Inflammatory macrophage treated with lipopolysaccharide for 4 hours (primary cell): ENCODE measurements at regions not wholly inside any gene's neighbourhood (a gene's known extent, or its start where the extent isn't known, plus 50 kb on each side); places are given as distances from the start of the nearest gene placed in this dataset.

Experiments used
- DNase-seq: peaks from one replicate; pipeline ENCODE4 v3.0.0-alpha.2; 2020

DNA sequence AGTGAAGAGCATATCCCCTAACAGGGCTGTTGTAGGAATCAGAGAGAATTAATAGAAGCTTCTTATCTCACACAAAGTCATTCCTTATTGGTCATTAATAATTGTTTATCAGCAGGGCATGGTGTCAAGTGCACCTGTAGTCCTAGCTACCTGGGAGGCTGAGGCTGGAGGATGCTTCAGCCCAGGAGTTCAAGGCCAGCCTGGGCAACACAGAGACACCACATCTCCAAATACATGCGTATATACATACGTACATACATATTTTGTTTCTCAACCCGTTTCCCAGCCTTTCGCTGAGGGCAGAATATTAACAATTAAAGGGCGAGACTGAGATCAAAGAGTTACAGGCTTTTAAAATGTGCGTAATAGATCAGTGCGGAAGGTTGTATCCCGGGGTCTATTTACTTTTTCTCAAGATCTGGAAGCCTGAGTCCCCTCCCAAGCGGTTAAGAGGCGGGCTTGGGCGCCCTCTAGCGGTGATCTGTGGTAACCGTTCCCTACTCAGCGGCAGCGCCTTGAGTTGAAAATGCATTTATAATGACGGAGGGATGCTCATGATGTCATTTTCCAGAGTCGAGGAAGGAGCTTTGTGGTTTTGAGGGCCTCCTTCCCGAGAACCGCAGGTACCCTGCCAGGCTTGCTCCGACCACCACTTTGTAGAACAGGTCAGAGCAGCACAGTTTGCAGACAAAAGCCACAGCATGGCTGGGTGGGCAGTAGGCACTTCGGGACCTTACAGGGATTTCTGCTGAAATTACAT is 169.6 kb upstream of the GPR12 start:
- DNase-seq: peak; percentile 42

DNA sequence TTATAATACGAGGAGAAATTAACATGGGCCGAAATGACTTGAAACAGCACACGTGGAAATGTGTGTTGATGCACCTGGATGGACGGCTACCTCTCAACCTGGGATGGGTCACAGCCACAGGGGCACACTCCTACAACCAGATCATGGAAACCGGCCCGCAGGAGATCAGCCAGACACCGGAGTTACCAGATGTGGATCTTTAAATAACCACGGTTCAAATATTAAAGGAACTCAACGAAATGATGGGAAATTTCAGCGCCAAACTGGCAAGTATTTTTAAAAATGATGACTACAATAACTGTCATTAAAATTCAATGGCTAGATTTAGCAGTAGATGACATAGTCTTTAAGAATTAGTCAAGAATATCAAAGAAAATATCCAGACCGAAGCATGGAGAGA is 166.9 kb upstream of the GPR12 start:
- no peak for DNase-seq

DNA sequence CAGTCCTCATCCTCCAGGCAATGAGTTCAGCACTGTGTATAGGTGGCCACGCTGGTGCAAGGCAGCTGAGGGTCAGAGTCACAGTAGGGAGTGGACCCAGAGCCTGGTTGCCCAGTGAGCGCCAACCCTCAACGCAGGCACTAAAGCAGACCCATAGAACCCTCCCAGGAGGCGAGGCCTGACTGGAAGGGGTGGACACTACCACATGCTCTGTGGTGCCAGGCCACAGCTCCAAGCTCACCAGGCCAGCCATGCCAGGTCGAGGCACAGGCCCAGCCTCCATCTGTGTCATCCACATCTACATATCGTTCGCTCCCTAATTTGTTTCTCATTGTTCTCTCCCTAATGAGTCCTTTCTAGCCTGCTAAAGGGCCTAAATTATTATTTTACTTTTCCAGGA is 165.8 kb upstream of the GPR12 start:
- no peak for DNase-seq

DNA sequence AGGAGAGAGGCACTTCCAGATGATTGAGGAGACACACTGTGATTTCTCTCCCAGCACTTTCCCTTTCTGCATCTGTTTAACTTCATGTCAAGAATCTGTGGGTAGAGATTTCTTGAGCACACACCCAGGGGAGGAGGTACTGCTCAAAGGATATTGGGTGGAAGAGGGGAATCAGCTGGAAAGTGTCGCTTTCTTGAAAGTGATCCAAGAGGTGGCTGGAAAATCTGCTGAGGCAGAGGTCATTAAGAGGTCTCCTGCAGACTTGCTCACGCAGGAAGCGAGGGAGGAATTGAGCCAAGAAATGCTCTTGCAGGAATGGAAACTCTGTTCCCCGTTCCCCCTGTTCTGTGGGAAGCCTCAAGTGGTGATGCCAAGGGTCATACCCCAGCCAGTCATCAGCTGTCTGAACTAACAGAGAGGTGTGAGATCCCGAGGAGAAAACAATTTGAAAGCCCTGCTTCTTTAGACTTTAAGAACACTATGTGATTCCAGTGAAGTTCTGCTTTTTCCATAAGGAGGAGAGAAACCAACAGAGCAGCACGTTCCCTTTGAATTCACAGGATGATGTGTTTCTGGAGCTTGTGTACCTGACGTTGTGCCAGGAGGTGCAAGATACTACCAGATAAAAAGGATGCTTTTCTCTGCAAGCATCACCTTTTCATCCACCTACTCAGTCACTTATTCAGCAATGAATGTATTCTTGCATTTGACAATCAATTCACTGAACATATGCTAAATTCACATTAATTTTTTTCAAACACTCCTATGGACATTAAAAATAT is 163.4 kb upstream of the GPR12 start:
- no peak for DNase-seq

DNA sequence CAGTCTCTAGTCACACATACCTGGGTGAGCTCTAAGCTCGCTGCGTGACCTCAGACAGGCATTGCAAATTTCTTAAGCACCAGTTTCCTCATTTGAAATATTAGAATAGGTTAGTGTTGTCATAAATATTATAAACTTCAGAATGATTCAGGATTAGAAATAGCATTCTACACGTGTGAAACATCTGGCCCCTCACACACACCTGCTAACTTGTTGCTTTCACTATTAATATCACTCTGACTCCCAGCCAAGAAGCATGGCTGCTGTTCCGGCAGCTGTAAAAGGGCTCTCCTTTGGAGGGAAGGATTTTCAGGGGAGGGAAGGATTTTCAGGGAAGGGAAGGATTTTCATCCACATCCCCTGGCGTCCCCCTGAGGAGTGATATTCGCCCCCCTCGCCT is 161.3 kb upstream of the GPR12 start:
- no peak for DNase-seq

DNA sequence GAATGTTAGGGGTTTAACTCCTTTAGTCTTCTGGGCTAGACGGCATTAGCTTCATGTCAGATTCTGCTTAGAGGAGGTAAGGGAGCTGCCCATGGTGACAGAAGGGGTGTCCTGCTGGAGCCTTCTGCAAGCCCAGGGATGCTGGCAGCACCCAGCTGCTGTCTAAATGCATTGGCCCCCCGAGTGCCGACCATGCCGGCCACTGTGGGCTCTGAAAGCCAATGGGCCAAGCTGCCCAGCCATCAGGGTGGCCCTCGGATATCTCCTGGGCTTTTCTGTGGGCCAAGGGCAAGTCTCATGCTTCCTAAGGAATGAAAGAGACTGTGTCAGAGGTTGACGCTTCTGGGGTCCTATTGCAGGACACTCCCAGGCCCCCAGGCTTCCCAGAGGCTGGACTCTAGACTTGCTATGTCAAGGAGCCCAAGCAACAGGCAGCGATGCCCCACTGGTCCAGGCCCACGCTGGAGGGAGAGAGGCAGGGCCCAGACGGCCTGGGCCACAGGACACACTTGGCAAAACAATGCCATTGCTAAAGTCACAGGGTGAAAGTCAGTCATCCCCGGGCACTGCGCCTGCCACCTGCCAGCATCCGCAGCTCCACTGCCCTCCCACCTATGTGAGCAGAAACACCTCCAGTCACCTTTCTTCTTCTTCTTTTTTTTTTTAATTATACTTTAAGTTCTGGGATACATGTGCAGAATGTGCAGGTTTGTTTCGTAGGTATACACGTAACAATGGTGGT is 160.2 kb upstream of the GPR12 start:
- no peak for DNase-seq

DNA sequence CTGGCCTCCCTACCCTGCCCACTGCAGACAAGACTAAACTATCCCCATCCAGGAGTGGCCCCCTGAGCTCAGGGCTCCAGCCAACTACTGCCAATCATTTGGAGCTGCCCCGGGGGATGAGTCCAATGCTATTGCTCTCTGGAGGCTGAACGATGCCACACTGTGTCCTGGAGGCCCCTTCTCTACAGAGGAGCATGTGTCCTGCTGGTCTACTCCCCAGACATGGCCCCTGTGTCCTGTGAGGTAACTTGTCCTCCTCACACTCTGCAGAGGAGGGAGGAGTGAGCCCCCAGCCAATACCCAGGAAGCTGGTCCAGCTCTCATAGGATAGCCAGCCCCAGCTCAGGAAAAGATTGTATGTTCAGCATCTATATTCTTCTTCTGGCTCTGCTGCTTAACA is 159.1 kb upstream of the GPR12 start:
- no peak for DNase-seq

DNA sequence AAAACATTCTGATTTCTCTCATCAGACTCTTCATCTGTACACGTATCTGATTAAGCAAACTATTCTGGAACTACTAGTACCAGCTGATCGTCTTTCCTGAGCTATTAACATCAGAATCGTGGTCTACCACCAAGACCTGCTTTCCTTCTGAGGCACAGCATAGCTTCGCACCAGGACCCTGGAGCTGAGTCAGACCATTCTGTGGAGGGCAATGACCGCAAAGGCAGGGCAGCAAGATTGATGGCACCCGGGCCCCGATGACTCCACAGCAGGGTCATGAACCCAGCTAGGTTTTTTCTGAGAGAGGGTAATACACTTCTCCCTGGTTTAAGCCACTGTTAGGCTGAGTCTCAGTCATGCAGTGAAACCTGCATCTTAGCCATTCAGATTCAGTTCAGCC is 158.7 kb upstream of the GPR12 start:
- DNase-seq: no peak

DNA sequence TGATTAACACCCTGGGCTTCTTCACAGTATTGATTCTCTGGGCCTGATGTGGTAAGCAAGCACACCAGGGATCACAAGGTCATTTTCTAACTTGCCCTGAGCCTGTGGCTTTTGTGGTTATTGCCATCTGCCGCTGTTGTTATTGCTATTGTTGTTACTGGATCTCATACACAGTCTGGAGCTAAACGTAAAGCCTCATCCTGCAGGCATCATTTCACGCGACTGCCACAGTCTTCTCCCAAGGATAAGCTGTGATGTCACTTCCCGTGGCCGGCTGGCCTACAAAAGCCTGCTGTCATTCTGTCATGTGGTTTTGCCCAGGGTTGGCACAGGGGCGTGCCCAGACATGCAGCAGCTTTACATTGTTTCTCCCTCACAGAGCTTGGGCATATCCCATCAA is 154.0 kb upstream of the GPR12 start:
- DNase-seq: peak; percentile 10

DNA sequence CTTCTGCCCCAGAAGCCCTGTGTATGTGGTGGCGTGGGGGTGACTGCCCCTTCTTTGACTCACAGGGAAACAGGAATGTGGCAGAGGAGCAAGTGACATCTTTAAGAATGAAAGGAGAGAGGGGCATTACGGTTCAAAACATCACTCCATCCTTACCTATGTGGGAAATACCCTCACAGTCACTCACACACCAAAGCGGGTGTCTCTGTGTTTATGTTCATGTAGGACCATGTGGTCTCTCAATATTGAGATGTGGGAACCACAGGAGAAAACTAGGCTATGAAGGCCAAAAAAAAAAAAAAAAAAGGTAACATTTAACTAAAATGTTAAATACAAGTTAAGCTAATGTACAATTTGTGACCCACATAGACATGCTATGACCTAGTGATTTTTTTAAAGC is 153.6 kb upstream of the GPR12 start:
- no peak for DNase-seq

DNA sequence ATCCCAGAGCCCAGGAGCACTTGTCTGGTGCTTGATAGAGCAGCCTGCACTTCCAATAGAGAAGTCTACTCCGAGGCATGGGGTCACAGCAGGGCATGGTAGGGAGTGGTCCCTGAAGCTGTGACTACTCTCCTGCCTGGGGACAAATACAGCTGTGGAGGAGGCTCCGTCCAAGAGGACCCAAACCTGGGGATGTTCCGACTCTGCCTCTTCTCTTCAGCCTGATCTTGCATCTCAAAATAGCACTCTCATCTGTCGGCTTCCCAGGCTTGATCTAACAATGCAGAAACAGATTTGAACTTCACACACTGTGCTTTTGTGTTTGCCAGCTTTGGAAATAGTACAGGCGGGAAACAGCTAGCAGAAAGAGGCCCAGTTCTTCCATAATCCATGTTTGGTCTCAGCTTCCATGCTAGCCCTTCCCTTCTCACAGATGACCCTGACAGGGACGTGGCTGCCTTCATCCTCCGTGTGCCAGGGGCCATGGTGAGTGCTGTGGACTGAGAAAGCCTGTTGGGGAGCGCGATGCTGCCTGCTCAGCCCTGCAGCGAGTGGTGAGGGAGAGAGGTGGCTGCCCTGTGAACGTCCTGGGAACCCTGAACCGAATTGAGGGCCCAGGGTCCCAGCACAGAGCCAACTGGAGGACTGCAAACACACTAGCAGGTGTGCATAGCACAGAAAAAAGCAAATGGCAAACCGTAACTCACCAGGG is 150.3 kb upstream of the GPR12 start:
- no peak for DNase-seq

DNA sequence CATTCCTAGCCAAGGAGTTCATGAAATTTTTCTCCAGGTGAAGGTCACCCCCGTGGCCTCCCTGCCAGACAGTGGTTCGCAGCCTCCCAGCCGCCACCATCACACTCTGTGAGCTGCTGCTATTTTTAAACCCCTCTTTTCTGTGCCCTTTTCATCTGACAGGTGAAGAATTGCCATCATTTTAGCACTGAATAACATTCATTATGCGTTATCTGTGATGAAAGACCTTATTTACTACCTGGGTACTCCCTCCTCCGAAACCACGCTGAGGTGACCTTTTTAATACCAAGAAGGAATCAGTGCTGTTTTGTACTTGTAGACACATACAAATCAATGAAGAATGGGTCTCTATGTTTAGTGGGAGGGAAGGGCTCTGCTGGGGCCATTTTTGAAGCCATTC is 148.9 kb upstream of the GPR12 start:
- no peak for DNase-seq

DNA sequence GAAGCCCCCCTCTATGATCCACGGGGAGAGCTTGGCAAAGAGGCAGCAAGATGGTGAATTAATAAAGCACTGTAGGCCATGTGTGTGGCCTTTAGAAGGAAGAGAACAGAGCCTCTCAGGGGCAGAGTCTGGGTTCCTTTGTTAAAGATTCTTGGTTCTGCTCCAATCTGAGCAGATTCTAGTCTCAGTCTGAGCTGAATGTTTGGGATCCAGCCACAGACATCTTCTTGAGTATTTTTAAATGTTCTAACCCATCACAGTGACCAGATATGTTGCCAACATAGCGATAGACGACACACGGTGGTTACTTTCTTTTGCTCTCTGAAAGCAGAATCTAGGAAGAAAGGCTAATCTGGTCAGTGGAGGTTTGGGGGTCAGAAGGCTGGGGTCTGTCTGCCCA is 147.5 kb upstream of the GPR12 start:
- no peak for DNase-seq

DNA sequence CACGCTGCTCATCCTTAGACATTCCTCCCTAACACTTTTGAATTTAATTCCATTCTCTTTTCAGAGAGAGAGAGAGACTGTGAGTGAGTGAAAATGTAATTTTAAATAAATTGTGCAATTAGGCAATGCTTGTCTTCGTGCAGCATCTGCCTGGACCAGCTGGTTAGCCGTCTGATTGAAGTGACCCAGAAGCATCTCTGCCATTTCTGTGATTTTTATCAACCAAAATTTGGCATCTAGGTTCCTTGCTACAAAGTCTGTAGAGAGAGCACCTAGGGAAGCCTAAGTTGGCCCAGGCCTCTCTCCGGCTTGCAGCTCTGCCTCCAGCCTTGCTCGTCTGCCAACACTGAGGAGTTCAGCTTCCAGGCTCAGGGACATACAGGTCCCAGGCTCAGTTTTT is 138.6 kb upstream of the GPR12 start:
- DNase-seq: no peak

DNA sequence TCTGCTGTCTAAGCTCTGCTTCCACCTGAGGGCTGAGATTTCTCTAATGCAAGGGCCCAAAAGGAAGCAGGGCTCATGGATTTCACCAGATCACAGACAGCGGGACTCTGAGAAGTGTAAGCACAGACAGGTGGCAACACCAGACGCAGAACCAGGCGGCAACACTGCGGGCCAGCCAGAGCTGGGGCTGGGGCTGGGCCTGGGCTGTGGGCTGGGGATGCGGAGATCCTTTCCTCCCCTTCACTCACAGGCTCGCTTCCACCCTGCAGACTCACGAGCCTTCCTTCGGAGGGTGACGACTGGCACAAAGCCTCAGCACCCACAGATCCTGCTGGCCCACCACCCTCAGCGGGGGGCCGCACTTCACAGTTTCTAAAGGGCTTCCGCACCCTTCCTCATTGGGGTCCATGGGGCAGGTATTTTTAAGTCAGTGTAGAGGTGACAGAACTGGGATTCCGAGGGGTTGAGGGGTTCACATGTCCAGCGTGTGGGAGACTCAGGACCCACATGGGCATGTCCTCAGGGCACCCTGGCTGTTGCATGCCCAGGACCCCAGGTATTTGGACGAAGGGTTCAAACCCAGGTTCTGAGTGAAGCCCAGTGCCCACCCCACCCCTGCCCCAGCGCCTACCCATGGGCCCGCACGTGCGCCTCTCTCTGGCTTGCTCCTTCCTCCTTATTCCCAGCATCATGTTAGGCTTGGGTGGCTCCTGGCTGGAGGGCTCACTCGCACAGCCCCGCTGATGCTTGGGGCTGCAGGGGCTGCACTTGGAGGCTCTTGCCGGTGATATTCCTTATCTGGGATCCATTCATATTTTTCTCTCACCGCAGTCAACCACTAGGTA is 137.3 kb upstream of the GPR12 start:
- DNase-seq: no peak

DNA sequence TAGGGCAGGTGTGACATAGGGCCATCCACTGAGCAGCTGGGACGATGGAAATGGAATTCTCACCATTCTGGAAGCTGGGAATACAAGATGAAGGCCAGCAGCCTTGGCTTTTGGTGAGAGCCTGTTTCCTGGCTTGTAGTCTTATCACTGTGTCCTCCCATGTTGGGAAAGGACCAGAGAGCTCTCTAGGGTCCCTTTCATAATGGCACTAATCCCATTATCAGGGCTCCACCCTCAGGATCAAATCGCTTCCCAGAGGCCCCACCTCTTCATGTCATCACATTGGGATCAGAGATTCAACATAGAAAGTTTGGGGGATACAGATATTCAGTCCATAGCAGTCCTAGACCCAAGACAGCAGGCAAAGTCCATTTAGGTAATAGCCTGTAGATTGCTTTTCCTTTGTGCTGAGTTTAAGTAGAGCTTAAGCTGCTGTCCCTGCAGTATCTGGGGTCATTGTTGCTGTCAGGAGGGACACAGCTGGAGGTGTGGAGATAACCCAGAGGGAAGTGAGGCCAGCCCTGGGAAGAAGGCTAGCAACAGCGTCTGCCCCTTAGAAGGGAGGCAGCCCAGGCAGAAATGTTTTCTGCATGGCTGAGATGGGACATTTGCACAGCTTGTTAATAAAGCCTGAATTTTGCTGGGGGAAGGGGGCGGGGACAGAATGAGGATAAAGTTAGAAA is 136.5 kb upstream of the GPR12 start:
- DNase-seq: no peak

DNA sequence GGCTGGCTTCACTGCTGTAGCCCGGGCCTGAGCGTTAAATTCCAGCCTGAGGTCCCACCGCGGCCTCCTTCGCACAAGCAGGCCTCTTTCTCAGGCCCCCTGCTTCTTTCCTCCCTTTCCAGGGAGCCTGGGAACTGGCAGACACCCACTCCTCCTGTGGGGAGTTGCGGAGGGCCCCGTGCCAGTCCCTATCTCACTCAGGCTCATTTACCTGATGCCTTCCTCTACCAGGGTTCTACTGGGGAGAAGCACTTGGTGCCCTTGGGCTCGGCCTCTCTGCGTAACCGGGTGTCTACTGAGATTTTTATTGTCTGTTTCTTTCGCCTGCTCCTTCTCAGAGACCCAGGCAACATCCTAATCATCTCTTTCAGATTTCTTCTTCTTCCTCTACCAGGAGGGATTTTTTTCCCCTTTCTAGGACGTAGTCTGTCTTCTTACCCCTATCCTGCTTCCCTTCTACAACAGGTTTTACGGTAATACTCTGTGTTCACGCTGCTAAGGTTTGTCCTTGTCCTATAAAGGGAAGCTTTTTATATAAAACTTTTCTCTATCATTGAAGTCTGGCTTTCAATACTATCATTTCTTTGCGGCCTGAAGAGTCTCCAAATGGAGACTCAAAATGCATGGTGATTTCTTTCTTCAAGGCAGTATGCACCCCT is 135.4 kb upstream of the GPR12 start:
- no peak for DNase-seq

DNA sequence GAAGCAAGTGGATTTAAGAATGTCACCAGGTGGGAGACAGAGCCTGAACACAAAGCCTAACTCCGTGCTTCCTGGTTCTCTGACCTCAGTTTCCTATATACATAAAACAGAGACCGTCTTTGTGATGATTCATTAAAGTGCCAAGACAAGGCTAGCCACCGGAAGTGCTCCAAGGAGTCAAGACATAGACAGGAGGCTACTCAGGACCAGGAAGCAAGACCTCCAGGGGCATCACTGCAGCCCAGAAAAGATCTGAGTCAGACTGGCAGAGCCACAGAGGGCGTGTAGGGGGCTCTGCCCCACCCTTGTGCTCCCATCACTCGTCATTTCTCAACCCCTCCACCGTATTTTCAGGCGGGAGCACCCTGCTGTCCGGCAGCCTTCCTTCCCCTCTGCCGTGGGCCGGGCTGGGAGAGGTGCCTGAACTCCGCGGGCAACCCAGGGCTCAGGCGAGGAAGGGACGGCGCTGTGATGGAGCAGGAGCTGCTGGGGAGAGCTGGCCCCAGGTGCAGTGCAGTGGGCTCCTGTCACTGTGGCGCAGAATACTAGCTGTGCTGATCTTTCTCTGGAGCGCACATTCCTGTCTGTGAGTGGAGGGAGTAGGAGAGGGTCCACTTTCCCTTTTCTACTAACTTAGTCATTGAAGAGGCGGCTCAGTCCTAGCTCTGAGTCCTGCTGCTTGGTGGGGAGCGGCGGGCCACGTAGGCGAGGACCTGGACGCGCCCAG is 134.7 kb upstream of the GPR12 start:
- no peak for DNase-seq

DNA sequence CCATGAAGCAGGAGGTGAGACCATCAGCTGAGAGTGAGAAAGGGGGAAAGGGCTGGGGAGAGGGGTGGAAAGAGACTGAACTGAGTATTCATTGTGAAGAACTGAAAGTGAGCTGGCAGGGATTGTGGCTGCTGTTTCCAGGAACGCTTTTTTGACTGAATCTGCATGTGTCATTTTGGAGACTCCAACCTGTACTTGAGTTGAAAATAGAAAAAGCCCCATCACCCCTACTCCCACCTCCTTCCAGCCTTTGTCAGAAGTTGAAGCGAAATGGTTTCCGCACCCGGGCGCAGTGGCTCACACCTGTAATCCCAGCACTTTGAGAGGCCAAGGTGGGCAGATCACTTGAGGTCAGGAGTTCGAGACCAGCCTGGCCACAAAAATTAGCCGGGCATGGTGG is 128.0 kb upstream of the GPR12 start:
- no peak for DNase-seq

DNA sequence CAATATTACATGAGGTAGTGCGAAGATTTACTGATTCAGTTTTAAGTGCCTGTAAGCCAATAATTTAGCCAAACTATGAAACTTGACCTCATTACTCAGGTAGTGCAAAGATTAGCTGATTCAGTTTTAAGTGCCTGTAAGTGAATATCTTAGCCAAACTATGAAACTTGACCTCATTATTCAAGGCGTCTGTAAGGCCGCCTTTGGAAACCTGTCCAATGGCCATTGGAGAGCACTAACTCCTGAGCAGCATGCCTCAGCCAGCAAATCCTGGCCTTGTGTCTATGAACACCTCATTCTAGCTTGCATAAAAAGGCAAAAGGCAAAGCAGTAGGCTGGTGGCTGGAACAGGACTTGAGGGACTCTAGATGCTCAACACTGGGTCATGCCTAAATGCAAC is 127.0 kb upstream of the GPR12 start:
- DNase-seq: no peak
